ENCODE measurements at regions not wholly inside any gene's neighbourhood (a gene's known extent, or its start where the extent isn't known, plus 50 kb on each side); places are given as distances from the start of the nearest gene placed in this dataset.

DNA sequence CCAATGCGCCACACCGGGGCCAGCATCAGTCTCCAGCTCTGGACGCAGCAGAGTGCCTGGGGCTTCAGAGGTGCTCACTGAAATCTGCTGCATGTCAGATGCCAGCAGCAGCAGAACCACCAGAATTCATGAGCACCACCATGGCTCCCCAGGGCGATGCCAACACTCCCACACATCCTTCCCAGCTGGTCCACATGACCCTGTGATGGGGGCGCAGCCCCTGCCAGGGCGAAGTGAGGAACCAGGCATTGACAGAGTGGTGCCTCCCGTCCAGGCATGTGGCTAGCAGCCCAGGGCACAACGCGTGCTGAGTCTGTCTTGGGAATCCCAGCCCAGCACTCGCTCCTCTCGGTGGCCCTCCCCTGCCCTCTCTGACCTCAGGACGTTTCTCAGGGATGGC lies 80.4 kb downstream of the DHCR7 start:
- TF ChIP-seq, protein P1, sequence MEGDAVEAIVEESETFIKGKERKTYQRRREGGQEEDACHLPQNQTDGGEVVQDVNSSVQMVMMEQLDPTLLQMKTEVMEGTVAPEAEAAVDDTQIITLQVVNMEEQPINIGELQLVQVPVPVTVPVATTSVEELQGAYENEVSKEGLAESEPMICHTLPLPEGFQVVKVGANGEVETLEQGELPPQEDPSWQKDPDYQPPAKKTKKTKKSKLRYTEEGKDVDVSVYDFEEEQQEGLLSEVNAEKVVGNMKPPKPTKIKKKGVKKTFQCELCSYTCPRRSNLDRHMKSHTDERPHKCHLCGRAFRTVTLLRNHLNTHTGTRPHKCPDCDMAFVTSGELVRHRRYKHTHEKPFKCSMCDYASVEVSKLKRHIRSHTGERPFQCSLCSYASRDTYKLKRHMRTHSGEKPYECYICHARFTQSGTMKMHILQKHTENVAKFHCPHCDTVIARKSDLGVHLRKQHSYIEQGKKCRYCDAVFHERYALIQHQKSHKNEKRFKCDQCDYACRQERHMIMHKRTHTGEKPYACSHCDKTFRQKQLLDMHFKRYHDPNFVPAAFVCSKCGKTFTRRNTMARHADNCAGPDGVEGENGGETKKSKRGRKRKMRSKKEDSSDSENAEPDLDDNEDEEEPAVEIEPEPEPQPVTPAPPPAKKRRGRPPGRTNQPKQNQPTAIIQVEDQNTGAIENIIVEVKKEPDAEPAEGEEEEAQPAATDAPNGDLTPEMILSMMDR (IDR thresholded peaks at IDR 0.05): no peak
- no peak for TF ChIP-seq POLR2A (IDR thresholded peaks at IDR 0.05)
